Suprapubic skin (tissue), 3 donors: ENCODE measurements at regions not wholly inside any gene's neighbourhood (a gene's known extent, or its start where the extent isn't known, plus 50 kb on each side); places are given as distances from the start of the nearest gene placed in this dataset.

Experiments
- CTCF ChIP-seq, 2 donors: fragments of 200-600 bp in 1 of 2; fragments of 450-650 bp in 1 of 2; sonication (generic) in 1 of 2; IDR thresholded peaks; one replicate each; pipeline ENCODE4 v1.5.1; 2016 to 2019; ENCODE audit warnings: antibody characterized with exemption in 2 of 2, mild to moderate bottlenecking in 1 of 2, moderate library complexity in 1 of 2
- POLR2A ChIP-seq, 2 donors: fragments of 450-650 bp; IDR thresholded peaks; one replicate each; pipeline ENCODE4 v1.6.1; 2017; ENCODE audit warnings: antibody characterized with exemption in 2 of 2, mild to moderate bottlenecking in 2 of 2, moderate library complexity in 2 of 2

GRCh38 chr3:162398554-162398953 lies 901.9 kb downstream of the OTOL1 start:
- TF ChIP-seq POLR2A (IDR thresholded peaks at IDR 0.05): no peak
- no peak for TF ChIP-seq CTCF (IDR thresholded peaks at IDR 0.05)
